GM21737 (cell line): ENCODE measurements at regions not wholly inside any gene's neighbourhood (a gene's known extent, or its start where the extent isn't known, plus 50 kb on each side); places are given as distances from the start of the nearest gene placed in this dataset.
"Not testable (repeated sequence)": the region's sequence is repeated elsewhere in the genome, so short reads cannot be mapped to it uniquely, and the experiment has no call there.

ENCODE experiments used
- ATAC-seq: cut with Tn5 transposase; IDR thresholded peaks from one replicate; pipeline ENCODE4 v1.9.1; 2021; ENCODE audit warnings: mild to moderate bottlenecking, moderate library complexity; ENCODE audit not compliant: unreplicated experiment

- ATAC-seq: no peak
Measured at GRCh38 chr7:109695419-109695818, 1125.7 kb downstream of the DNAJB9 start.

- no peak for ATAC-seq
Measured at GRCh38 chr7:109696723-109697122, 1127.0 kb downstream of the DNAJB9 start.

- ATAC-seq: no peak
Measured at GRCh38 chr7:109699661-109700060, 1130.0 kb downstream of the DNAJB9 start.

- no peak for ATAC-seq
Measured at GRCh38 chr7:109713366-109713765, 1143.7 kb downstream of the DNAJB9 start.

- not testable (repeated sequence) for ATAC-seq
Measured at GRCh38 chr7:109719359-109719758, 1149.7 kb downstream of the DNAJB9 start.

GRCh38 chr7:109734601-109735000 lies 1164.9 kb downstream of the DNAJB9 start:
- no peak for ATAC-seq

- no peak for ATAC-seq
Measured at GRCh38 chr7:109735881-109736280, 1166.2 kb downstream of the DNAJB9 start.

- ATAC-seq: no peak
Measured at GRCh38 chr7:109745677-109746410, 1176.2 kb downstream of the DNAJB9 start.

- ATAC-seq: no peak
Measured at GRCh38 chr7:109751241-109751640, 1181.6 kb downstream of the DNAJB9 start.

- no peak for ATAC-seq
Measured at GRCh38 chr7:109752068-109752467, 1182.4 kb downstream of the DNAJB9 start.

- ATAC-seq: no peak
Measured at GRCh38 chr7:109757713-109758112, 1188.0 kb downstream of the DNAJB9 start.

GRCh38 chr7:109763611-109764010 lies 1193.9 kb downstream of the DNAJB9 start:
- ATAC-seq: no peak

GRCh38 chr7:109772161-109772560 lies 1202.5 kb downstream of the DNAJB9 start:
- ATAC-seq: no peak

GRCh38 chr7:109782806-109783205 lies 1213.1 kb downstream of the DNAJB9 start:
- ATAC-seq: no peak

GRCh38 chr7:109806548-109806947 lies 1236.9 kb downstream of the DNAJB9 start:
- no peak for ATAC-seq

GRCh38 chr7:109821156-109821555 lies 1251.5 kb downstream of the DNAJB9 start:
- no peak for ATAC-seq

GRCh38 chr7:109834851-109835250 lies 1256.1 kb upstream of the LRRN3 start:
- no peak for ATAC-seq

- no peak for ATAC-seq
Measured at GRCh38 chr7:109835577-109835976, 1255.3 kb upstream of the LRRN3 start.

- ATAC-seq: no peak
Measured at GRCh38 chr7:109836016-109836415, 1254.9 kb upstream of the LRRN3 start.

- ATAC-seq: no peak
Measured at GRCh38 chr7:109842386-109842785, 1248.5 kb upstream of the LRRN3 start.

- no peak for ATAC-seq
Measured at GRCh38 chr7:109844362-109844761, 1246.6 kb upstream of the LRRN3 start.

GRCh38 chr7:109864230-109864629 lies 1226.7 kb upstream of the LRRN3 start:
- ATAC-seq: no peak
